Lung (tissue), 11 donors: ENCODE measurements at regions not wholly inside any gene's neighbourhood (a gene's known extent, or its start where the extent isn't known, plus 50 kb on each side); places are given as distances from the start of the nearest gene placed in this dataset.

Experiments used
- ATAC-seq: fragments of 200-7000 bp; cut with Tn5 transposase; one replicate; pipeline ENCODE4 v1.9.1; 2020; ENCODE audit warnings: moderate number of reproducible peaks; ENCODE audit not compliant: insufficient read depth, low FRiP score
- DNase-seq, 3 donors: peaks; one replicate each; pipeline ENCODE4 v3.0.0-alpha.2; 2013 to 2017
- H3K27ac ChIP-seq, 2 donors: one replicate each; pipeline ENCODE4 v1.5.1; 2013; ENCODE audit warnings: mild to moderate bottlenecking in 2 of 2, moderate library complexity in 2 of 2, control low read depth in 1 of 2, inconsistent platforms in 1 of 2, low read depth in 1 of 2, low read length in 1 of 2
- H3K27me3 ChIP-seq, 3 donors: one replicate each; pipeline ENCODE4 v1.5.1; 2013; ENCODE audit warnings: low read length in 2 of 3; ENCODE audit not compliant: control insufficient read depth in 3 of 3, insufficient read depth in 3 of 3
- H3K36me3 ChIP-seq, 4 donors: one replicate each; pipeline ENCODE4 v1.5.1; 2013; ENCODE audit warnings: low read length in 4 of 4, mild to moderate bottlenecking in 1 of 4, moderate library complexity in 1 of 4; ENCODE audit not compliant: control insufficient read depth in 4 of 4, insufficient read depth in 4 of 4
- H3K4me1 ChIP-seq, 5 donors: one replicate each; pipeline ENCODE4 v1.5.1; 2013; ENCODE audit warnings: low read length in 5 of 5, mild to moderate bottlenecking in 2 of 5, moderate library complexity in 1 of 5; ENCODE audit not compliant: control insufficient read depth in 5 of 5, insufficient read depth in 5 of 5
- H3K4me3 ChIP-seq: one replicate; pipeline ENCODE4 v1.5.1; 2013; ENCODE audit warnings: mild to moderate bottlenecking, control low read depth, moderate library complexity
- H3K9ac ChIP-seq, 2 donors: one replicate each; pipeline ENCODE4 v1.5.1; 2013; ENCODE audit warnings: low read length in 2 of 2, control low read depth in 1 of 2; ENCODE audit not compliant: insufficient read depth in 1 of 2
- H3K9me3 ChIP-seq, 4 donors: one replicate each; pipeline ENCODE4 v1.5.1; 2013; ENCODE audit warnings: low read length in 3 of 4, mild to moderate bottlenecking in 1 of 4, moderate library complexity in 1 of 4; ENCODE audit not compliant: control insufficient read depth in 4 of 4, insufficient read depth in 3 of 4
- CTCF ChIP-seq: IDR thresholded peaks from 2 replicates; pipeline ENCODE4 v1.5.1; 2012; ENCODE audit warnings: mild to moderate bottlenecking; ENCODE audit errors: control extremely low read depth, extremely low read depth
- WGBS, 2 donors: extraction: QIAGEN DNeasy Blood & Tissue Kit; methylation state at CpG; one replicate each; pipeline ENCODE4 v1.1.7; 2013; 5-methylcytosine and 5-hydroxymethylcytosine counted together
- donor health status: control.
- donor health status: control.
- donor health status: Bipolar disorder and iron deficiency.
- donor health status: healthy.
- donor health status: DM: yes; HTN: yes; CAD: no.

DNA sequence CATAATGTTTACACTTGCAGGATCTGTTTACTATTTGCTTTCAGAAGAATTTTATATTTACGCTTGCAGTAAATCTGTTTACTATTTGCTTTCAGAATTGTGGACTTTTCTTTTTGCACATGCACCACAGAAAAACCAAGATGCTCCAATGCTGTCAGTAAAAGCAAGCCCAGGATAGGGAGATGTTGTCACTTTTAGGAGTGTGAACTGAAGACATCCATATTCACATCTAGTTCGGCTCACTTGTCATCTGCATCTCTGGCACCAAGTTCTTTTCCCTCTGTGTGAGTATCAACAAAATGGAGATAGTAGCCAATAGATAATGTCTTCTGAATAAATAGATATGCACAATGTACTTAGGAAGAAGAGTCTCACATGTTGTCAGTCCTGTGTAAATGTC is 109.3 kb upstream of the MXRA5 start:
- Histone ChIP-seq H3K9ac (no peak overlapping the region), H3K4me1 (no peaks in the 10 kb centered on the region), H3K36me3 (no peaks in the 10 kb centered on the region), H3K4me3 (no peak overlapping the region), H3K27me3 (peaks cover 0 to 39% (median 8%) of the 10 kb centered on the region in 3 donors), H3K9me3 (no peaks in the 10 kb centered on the region), H3K27ac (no peak overlapping the region)
- DNase-seq (no peak), ATAC-seq (no peak)
- WGBS, 2 donors, result 60 to 71% methylated on average over 2 of the region's 2 CpGs
- no peak for TF ChIP-seq CTCF

DNA sequence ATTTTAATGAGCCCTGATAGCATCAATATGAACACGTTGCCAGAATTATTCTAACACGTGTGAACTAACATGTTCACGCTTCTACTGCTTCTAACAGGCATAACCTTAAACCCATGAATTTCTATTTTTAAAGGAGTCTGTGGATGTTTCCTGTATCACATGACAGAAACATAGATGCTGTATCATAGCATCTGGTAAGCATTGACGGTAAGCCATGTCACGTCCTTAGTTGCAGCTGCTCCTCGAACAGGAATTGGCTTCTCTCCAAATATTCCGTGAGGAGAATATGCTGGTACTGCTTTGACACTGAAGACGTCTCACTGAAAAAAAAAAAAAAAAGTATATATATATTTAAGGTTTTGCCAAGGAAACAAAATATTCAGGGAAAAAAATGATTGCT is 105.1 kb upstream of the MXRA5 start:
- Histone ChIP-seq H3K36me3 (no peaks in the 10 kb centered on the region), H3K27me3 (peaks cover 0 to 31% (median 0%) of the 10 kb centered on the region in 3 donors), H3K4me1 (peaks cover 0 to 3% (median 0%) of the 10 kb centered on the region in 5 donors), H3K27ac (no peak overlapping the region), H3K9me3 (peaks cover 0 to 3% (median 0%) of the 10 kb centered on the region in 4 donors), H3K9ac (no peak overlapping the region), H3K4me3 (no peak overlapping the region)
- peak in 1 of 3 donors; percentile 30 for DNase-seq
- 59 to 74% methylated on average over 8 of the region's 8 CpGs for WGBS, 2 donors
- no peak for TF ChIP-seq CTCF
- ATAC-seq, result no peak

- WGBS, 2 donors, result 46 to 48% methylated on average over 3 of the region's 3 CpGs
- DNase-seq (peak in 1 of 3 donors; percentile 5), ATAC-seq (no peak)
- Histone ChIP-seq H3K36me3 (no peaks in the 10 kb centered on the region), H3K4me1 (peaks cover 0 to 3% (median 0%) of the 10 kb centered on the region in 5 donors), H3K9ac (no peak overlapping the region), H3K27me3 (peaks cover 0 to 33% (median 0%) of the 10 kb centered on the region in 3 donors), H3K4me3 (no peak overlapping the region), H3K9me3 (peaks cover 0 to 3% (median 0%) of the 10 kb centered on the region in 4 donors), H3K27ac (no peak overlapping the region)
- no peak for TF ChIP-seq CTCF
These were observed 104.6 kb upstream of the MXRA5 start for GRCh38 chrX:3450881-3451570.

- H3K4me1 ChIP-seq, result peaks cover 0 to 3% (median 0%) of the 10 kb centered on the region in 5 donors
- TF ChIP-seq CTCF, result no peak
- ATAC-seq, result no peak
- H3K27ac ChIP-seq, result no peak overlapping the region
- no peaks in the 10 kb centered on the region for H3K36me3 ChIP-seq
- H3K27me3 ChIP-seq, result peaks cover 0 to 41% (median 0%) of the 10 kb centered on the region in 3 donors
- WGBS, 2 donors, result 56 to 59% methylated on average over 4 of the region's 4 CpGs
- H3K9ac ChIP-seq, result no peak overlapping the region
- no peak overlapping the region for H3K4me3 ChIP-seq
- no peak for DNase-seq
- H3K9me3 ChIP-seq, result peaks cover 0 to 3% (median 0%) of the 10 kb centered on the region in 4 donors
These were observed 102.8 kb upstream of the MXRA5 start for GRCh38 chrX:3449287-3449686.
